ENCODE measurements at regions not wholly inside any gene's neighbourhood (a gene's known extent, or its start where the extent isn't known, plus 50 kb on each side); places are given as distances from the start of the nearest gene placed in this dataset.

GRCh38 chr3:84039099-84039498, 919.7 kb upstream of the CADM2 start:
- TF ChIP-seq CTCF (IDR thresholded peaks at IDR 0.05), result no peak
- no peak for TF ChIP-seq POLR2AphosphoS5 (IDR thresholded peaks at IDR 0.05)

All from prostate gland (tissue), 2 donors.